Activated CD4-positive, alpha-beta memory T cell treated with anti-CD3 and anti-CD28 coated beads, Interleukin-2, amount 10 ng/mL, durations not matched to agents 7 days and 5 days (primary cell): ENCODE measurements at regions not wholly inside any gene's neighbourhood (a gene's known extent, or its start where the extent isn't known, plus 50 kb on each side); places are given as distances from the start of the nearest gene placed in this dataset.
A peak's percentile ranks its signal among the peaks of the same experiment; 100 is the strongest.
"Not testable (repeated sequence)": the region's sequence is repeated elsewhere in the genome, so short reads cannot be mapped to it uniquely, and the experiment has no call there.

Experiments used
- CTCF ChIA-PET: fragments of 350-600 bp; sonication (Branson Sonifier 250); formaldehyde crosslinking; loops from one replicate; lab custom pipeline; 2021; ENCODE audit warnings: antibody characterized with exemption, inconsistent platforms; lab: Charles Lee
- POLR2A ChIA-PET: fragments of 350-600 bp; sonication (Branson Sonifier 250); formaldehyde crosslinking; loops from one replicate; lab custom pipeline; 2021; ENCODE audit warnings: antibody characterized with exemption; lab: Charles Lee
- DNase-seq: peaks from one replicate; pipeline ENCODE4 v3.0.0-alpha.2; 2020
- H3K27ac Mint-ChIP-seq: one replicate; pipeline ENCODE4 v1.8.0; 2021; ENCODE audit warnings: mild to moderate bottlenecking, mixed read lengths
- H3K27me3 Mint-ChIP-seq: one replicate; pipeline ENCODE4 v1.8.0; 2021; ENCODE audit warnings: mixed read lengths
- H3K36me3 Mint-ChIP-seq: one replicate; pipeline ENCODE4 v1.8.0; 2021; ENCODE audit warnings: low read depth, mixed read lengths
- H3K4me1 Mint-ChIP-seq: one replicate; pipeline ENCODE4 v1.8.0; 2021; ENCODE audit warnings: mixed read lengths
- H3K4me3 Mint-ChIP-seq: one replicate; pipeline ENCODE4 v1.8.0; 2021; ENCODE audit warnings: mild to moderate bottlenecking, mixed read lengths
- H3K9me3 Mint-ChIP-seq: one replicate; pipeline ENCODE4 v1.8.0; 2021; ENCODE audit warnings: mixed read lengths

- DNase-seq: no peak
- ChIA-PET CTCF (no interaction called here), POLR2A (no interaction called here)
- no peak overlapping the region for H3K27ac Mint-ChIP-seq
- peaks cover 9% of the 10 kb centered on the region for H3K4me1 Mint-ChIP-seq
- no peaks in the 10 kb centered on the region for H3K36me3 Mint-ChIP-seq
- no peak overlapping the region for H3K4me3 Mint-ChIP-seq
- no peaks in the 10 kb centered on the region for H3K27me3 Mint-ChIP-seq
- H3K9me3 Mint-ChIP-seq: peaks cover 7% of the 10 kb centered on the region
These were observed 138.0 kb upstream of the USP9X start for GRCh38 chrX:40947276-40947675.

- ChIA-PET POLR2A (no interaction called here), CTCF (no interaction called here)
- H3K36me3 Mint-ChIP-seq: no peaks in the 10 kb centered on the region
- DNase-seq: no peak
- H3K27me3 Mint-ChIP-seq: no peaks in the 10 kb centered on the region
- no peak overlapping the region for H3K27ac Mint-ChIP-seq
- peaks cover 13% of the 10 kb centered on the region for H3K4me1 Mint-ChIP-seq
- peaks cover 7% of the 10 kb centered on the region for H3K9me3 Mint-ChIP-seq
- no peak overlapping the region for H3K4me3 Mint-ChIP-seq
These were observed 136.2 kb upstream of the USP9X start for GRCh38 chrX:40949071-40949470.

- Mint-ChIP-seq H3K4me3 (no peak overlapping the region), H3K27ac (no peak overlapping the region), H3K9me3 (peaks cover 7% of the 10 kb centered on the region), H3K36me3 (no peaks in the 10 kb centered on the region), H3K4me1 (peaks cover 13% of the 10 kb centered on the region), H3K27me3 (no peaks in the 10 kb centered on the region)
- CTCF ChIA-PET: no interaction called here
- DNase-seq: no peak
- POLR2A ChIA-PET: no interaction called here
These were observed 134.7 kb upstream of the USP9X start for GRCh38 chrX:40950546-40950945.

- H3K9me3 Mint-ChIP-seq, H3K27ac Mint-ChIP-seq, POLR2A ChIA-PET: not testable (repeated sequence)
These were observed 133.8 kb upstream of the USP9X start for GRCh38 chrX:40951407-40951806.

GRCh38 chrX:40952855-40953254 lies 132.4 kb upstream of the USP9X start:
- DNase-seq: peak; percentile 26
- ChIA-PET CTCF (interaction anchor here (1.1 kb wide), 1 partner anchor 162 kb away, joined by 7 read pairs; no protein-coding TSS in a partner anchor), POLR2A (interaction anchor here (1.0 to 1.5 kb wide), 5 partner anchors 20 to 136 kb away, joined by 3 to 6 read pairs (median 4); partner anchors contain the start of gene USP9X)
- no peaks in the 10 kb centered on the region for H3K36me3 Mint-ChIP-seq
- peaks cover 7% of the 10 kb centered on the region for H3K9me3 Mint-ChIP-seq
- H3K27ac Mint-ChIP-seq: peak overlapping the region; percentile 54
- H3K4me1 Mint-ChIP-seq: peaks cover 13% of the 10 kb centered on the region
- H3K27me3 Mint-ChIP-seq: no peaks in the 10 kb centered on the region
- peak overlapping the region; percentile 58 for H3K4me3 Mint-ChIP-seq

More at GRCh38 chrX:40951407-40951806, 133.8 kb upstream of the USP9X start:
- H3K27me3 Mint-ChIP-seq, H3K36me3 Mint-ChIP-seq, DNase-seq, CTCF ChIA-PET, H3K4me3 Mint-ChIP-seq: not testable (repeated sequence)
- H3K4me1 Mint-ChIP-seq: peaks cover 13% of the 10 kb centered on the region

GRCh38 chrX:40953369-40953768 lies 131.9 kb upstream of the USP9X start:
- H3K36me3 Mint-ChIP-seq: no peaks in the 10 kb centered on the region
- peaks cover 7% of the 10 kb centered on the region for H3K9me3 Mint-ChIP-seq
- H3K4me1 Mint-ChIP-seq: peaks cover 13% of the 10 kb centered on the region
- H3K27ac Mint-ChIP-seq: no peak overlapping the region
- H3K27me3 Mint-ChIP-seq: no peaks in the 10 kb centered on the region
- DNase-seq: no peak
- ChIA-PET CTCF (interaction anchor here (1.1 kb wide), 1 partner anchor 162 kb away, joined by 7 read pairs; no protein-coding TSS in a partner anchor), POLR2A (interaction anchor here (1.0 to 1.5 kb wide), 4 partner anchors 20 to 135 kb away, joined by 3 to 6 read pairs (median 4); partner anchors contain the start of gene USP9X)
- no peak overlapping the region for H3K4me3 Mint-ChIP-seq

GRCh38 chrX:40960041-40960440 lies 125.2 kb upstream of the USP9X start:
- DNase-seq: no peak
- Mint-ChIP-seq H3K4me3 (no peak overlapping the region), H3K4me1 (no peaks in the 10 kb centered on the region), H3K9me3 (no peaks in the 10 kb centered on the region), H3K36me3 (no peaks in the 10 kb centered on the region), H3K27ac (no peak overlapping the region), H3K27me3 (no peaks in the 10 kb centered on the region)
- CTCF ChIA-PET: no interaction called here
- POLR2A ChIA-PET: no interaction called here

- no peaks in the 10 kb centered on the region for H3K4me1 Mint-ChIP-seq
- no peak overlapping the region for H3K4me3 Mint-ChIP-seq
- POLR2A ChIA-PET: no interaction called here
- H3K9me3 Mint-ChIP-seq: no peaks in the 10 kb centered on the region
- H3K27me3 Mint-ChIP-seq: no peaks in the 10 kb centered on the region
- DNase-seq: no peak
- CTCF ChIA-PET: no interaction called here
- H3K36me3 Mint-ChIP-seq: no peaks in the 10 kb centered on the region
- H3K27ac Mint-ChIP-seq: no peak overlapping the region
These were observed 122.3 kb upstream of the USP9X start for GRCh38 chrX:40962793-40963407.

GRCh38 chrX:40964008-40964407 lies 121.2 kb upstream of the USP9X start:
- no peak overlapping the region for H3K27ac Mint-ChIP-seq
- DNase-seq: no peak
- H3K27me3 Mint-ChIP-seq: no peaks in the 10 kb centered on the region
- ChIA-PET POLR2A (no interaction called here), CTCF (no interaction called here)
- H3K4me3 Mint-ChIP-seq: no peak overlapping the region
- H3K9me3 Mint-ChIP-seq: no peaks in the 10 kb centered on the region
- H3K4me1 Mint-ChIP-seq: no peaks in the 10 kb centered on the region
- H3K36me3 Mint-ChIP-seq: no peaks in the 10 kb centered on the region

- Mint-ChIP-seq H3K27me3 (no peaks in the 10 kb centered on the region), H3K4me3 (no peak overlapping the region), H3K27ac (no peak overlapping the region), H3K4me1 (no peaks in the 10 kb centered on the region), H3K9me3 (no peaks in the 10 kb centered on the region), H3K36me3 (no peaks in the 10 kb centered on the region)
- CTCF ChIA-PET: no interaction called here
- no peak for DNase-seq
- POLR2A ChIA-PET: no interaction called here
These were observed 120.3 kb upstream of the USP9X start for GRCh38 chrX:40964633-40965586.

GRCh38 chrX:40966213-40966820 lies 118.9 kb upstream of the USP9X start:
- no peak for DNase-seq

GRCh38 chrX:40968180-40968579 lies 117.1 kb upstream of the USP9X start:
- Mint-ChIP-seq H3K27ac (no peak overlapping the region), H3K4me1 (no peaks in the 10 kb centered on the region), H3K36me3 (no peaks in the 10 kb centered on the region), H3K4me3 (no peak overlapping the region), H3K27me3 (no peaks in the 10 kb centered on the region), H3K9me3 (no peaks in the 10 kb centered on the region)
- ChIA-PET CTCF (no interaction called here), POLR2A (no interaction called here)
- no peak for DNase-seq

More at GRCh38 chrX:40966213-40966820, 118.9 kb upstream of the USP9X start:
- no peak overlapping the region for H3K27ac Mint-ChIP-seq
- no peak overlapping the region for H3K4me3 Mint-ChIP-seq
- no peaks in the 10 kb centered on the region for H3K4me1 Mint-ChIP-seq
- ChIA-PET POLR2A (no interaction called here), CTCF (no interaction called here)
- no peaks in the 10 kb centered on the region for H3K9me3 Mint-ChIP-seq
- H3K36me3 Mint-ChIP-seq: no peaks in the 10 kb centered on the region
- no peaks in the 10 kb centered on the region for H3K27me3 Mint-ChIP-seq

GRCh38 chrX:40971736-40972135 lies 113.5 kb upstream of the USP9X start:
- no peak overlapping the region for H3K27ac Mint-ChIP-seq
- H3K4me1 Mint-ChIP-seq: peaks cover 2% of the 10 kb centered on the region
- no peaks in the 10 kb centered on the region for H3K9me3 Mint-ChIP-seq
- DNase-seq: no peak
- no peaks in the 10 kb centered on the region for H3K36me3 Mint-ChIP-seq
- ChIA-PET POLR2A (no interaction called here), CTCF (no interaction called here)
- H3K4me3 Mint-ChIP-seq: no peak overlapping the region
- peaks cover 1% of the 10 kb centered on the region for H3K27me3 Mint-ChIP-seq
